ENCODE measurements at regions not wholly inside any gene's neighbourhood (a gene's known extent, or its start where the extent isn't known, plus 50 kb on each side); places are given as distances from the start of the nearest gene placed in this dataset.

DNA sequence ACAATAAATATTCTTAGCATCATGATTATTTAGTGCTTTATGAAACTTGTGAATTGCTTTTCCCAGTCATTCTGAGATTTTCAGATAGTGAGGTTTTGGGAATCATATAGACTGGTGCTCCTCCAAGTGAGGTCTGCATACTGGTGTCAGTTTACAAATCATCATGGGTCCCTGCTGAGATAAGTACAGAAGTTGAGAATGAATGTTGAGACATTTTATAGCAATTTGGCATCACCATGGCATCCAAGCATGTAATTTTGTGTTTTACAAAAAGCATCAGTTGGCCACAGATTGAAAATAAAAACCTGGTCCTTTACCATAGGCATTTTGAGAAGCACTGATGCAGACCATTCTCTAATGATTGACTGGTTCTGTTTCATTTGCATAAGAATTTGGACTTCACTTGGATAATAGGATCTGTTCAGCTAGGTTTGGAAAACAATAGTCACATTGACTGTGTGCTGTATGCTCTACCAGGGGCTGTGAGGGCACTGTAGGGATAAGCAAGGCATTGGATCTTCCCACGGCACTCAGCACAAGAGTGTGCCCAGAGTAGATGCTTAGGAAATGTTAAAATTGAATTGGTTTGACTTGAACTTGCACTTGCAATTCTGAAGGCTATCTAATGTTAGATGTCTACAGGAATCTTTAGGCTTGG, 79.0 kb upstream of the JUN start:
- DNase-seq (ENCODE audit: low spot score) = no peak

- DNase-seq (ENCODE audit: low spot score) = no peak
These were observed 80.8 kb upstream of the JUN start for GRCh38 chr1:58864654-58865053.

GRCh38 chr1:58866578-58866977, 82.7 kb upstream of the JUN start:
- no peak for DNase-seq (ENCODE audit: low spot score)

- no peak for DNase-seq (ENCODE audit: low spot score)
These were observed 85.9 kb upstream of the JUN start for GRCh38 chr1:58869638-58870297.

- no peak for DNase-seq (ENCODE audit: low spot score)
These were observed 86.4 kb upstream of the JUN start for GRCh38 chr1:58870298-58870676.

DNA sequence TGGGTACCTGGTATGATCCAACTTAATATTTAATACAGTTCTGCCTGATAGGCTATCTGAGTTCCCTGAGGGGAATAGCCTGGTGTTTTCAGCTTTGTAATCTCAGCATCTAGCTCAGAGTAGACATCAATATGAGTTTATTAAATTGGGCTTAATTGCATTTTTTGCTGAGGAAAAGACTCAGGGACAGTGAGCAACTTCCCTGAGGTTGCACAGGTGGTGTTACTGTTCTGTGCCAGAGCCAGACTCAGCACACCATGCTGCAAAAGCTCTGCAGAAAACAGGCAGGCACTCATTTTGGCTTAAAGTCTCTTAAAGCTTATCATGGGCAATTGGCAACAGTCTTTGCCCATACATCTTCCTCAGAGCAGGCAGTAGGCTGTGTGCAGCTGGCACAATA, 90.5 kb upstream of the JUN start:
- no peak for DNase-seq (ENCODE audit: low spot score)

DNA sequence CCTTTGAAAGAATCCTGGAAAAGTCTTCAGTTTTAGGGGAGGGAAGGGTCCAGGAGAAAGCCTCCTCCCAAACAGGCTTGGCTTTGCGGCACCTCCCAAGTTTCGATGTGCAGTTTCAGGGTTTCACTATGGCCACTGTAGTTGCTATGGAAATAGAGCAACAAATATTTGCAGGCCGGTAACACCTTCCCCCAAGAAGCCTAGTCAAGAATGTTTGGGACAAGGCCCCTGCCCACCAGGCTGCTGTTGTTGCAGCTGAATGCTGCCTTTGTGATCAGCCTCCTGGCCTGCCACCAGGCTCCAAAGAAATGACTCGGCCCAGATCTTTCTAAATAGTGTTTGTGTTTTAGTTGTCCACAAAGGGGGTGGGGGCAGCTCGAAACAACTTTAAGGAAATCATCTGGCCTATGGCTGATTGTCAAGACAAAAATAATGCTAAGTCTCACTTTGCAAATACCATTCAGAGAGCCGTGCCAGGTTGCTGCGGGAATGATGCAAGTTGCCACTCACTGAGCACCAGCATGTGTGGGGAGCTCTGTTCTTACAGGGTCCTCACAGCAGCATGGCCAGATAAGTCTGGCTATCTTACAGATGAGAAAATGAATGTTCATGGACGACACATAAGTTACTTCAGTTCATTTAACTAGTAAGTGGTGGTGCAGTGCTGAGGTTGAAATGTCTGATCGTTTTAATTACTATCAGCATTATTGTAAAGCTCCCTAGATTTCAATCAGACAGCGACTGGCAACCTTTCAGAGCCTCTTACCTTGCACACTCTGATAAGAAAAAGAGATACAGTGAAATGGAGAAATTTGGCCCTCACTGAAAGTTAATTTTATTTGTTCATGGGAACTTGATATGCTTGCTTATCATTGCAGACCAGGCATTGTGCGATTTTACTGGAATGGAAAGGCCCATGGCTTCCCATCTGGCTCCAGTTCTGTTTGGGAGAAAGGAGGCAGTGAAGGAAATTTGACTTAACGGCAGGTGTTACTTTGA, 91.2 kb upstream of the JUN start:
- DNase-seq (ENCODE audit: low spot score) = peak; percentile 65

DNA sequence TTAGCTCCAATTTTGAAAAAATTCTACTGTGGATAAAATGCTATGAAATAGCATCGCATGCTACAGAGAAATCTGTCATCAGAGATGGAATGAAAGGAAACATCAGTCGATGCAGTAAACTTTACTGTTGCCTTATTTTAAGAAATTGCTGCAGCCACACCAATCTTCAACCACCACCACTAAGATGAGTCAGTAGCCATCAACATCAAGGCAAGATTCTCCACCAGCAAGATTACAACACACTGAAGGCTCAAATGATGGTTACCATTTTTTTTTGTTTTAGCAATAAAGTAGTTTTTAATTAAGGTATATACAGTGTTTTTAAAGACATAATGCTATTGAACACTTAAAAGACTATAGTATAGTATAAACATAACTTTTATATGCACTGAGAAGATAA, 95.6 kb upstream of the JUN start:
- DNase-seq (ENCODE audit: low spot score) = no peak

DNA sequence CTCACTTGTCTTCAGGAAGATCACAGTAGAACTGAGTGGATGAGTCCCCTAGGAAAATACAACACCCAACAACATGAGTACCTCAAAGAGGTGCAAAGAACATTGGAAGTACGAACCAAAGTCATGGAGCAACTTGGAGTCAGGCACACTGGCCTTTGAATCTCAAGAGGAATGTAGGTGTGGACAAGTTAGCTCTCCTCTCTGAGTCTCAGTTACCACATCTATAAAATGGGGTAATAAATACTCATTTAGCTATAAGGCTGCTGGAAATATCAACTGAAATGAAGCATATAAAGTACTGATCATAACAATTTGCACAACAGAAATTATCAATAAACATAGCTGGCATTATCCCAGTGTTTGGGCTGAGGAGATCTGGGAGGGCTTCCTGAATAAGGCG, 96.7 kb upstream of the JUN start:
- no peak for DNase-seq (ENCODE audit: low spot score)

DNA sequence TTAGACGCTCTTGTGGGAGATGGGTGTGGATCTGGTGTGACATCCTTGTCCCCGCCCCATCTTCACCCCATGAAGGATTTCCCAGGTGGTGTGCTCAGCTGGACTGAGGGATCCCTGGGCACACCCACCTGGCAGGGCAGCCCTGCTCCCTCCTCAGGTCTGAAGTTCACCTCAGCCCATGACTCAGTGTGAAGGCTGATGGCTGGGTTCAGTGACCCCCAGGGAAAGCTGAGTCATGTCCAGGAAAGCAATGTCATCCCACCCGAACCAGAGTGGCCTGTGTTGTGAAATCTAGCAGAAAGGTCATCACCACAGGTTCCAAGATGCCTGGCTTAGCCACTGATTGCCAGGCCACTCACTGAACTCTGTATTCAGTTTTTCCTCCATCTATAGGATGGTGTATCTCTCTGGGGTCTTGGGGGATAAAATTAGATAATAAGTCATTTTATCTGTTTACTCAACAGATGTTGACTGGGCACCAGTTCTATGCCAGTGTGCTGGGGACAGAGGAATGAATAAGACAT, 97.7 kb upstream of the JUN start:
- no peak for DNase-seq (ENCODE audit: low spot score)

GRCh38 chr1:58882322-58882948, 98.6 kb upstream of the JUN start:
- no peak for DNase-seq (ENCODE audit: low spot score)

- no peak for DNase-seq (ENCODE audit: low spot score)
These were observed 99.4 kb upstream of the JUN start for GRCh38 chr1:58883037-58883887.

DNA sequence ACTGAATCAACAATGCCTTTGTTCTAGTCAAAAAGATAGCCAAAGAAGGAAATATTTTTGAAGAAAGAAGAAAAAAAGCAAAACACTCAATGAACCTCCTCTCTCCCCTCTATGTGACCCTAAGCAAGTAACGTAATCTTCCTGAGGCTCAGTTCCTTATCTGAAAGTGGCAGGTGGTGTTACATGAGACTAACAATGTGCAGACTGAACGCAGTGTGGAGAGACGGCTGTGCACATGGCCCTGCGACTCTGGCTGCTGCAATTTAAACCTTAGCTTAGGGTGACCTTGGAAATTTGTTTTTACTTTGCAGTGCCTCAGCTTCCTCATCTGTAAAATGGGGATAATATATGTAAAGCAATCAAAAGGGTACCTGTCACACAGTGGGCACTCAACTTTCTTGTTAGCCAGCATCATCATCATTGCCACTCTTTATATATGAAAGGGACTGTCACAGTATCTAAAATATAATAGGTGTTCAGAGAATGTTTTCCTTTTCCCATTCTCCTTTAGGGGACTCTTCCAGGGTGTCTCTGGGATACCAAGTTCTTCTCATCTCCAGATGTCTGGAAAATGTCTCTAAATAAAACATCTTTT, 100.1 kb upstream of the JUN start:
- no peak for DNase-seq (ENCODE audit: low spot score)

- no peak for DNase-seq (ENCODE audit: low spot score)
These were observed 101.1 kb upstream of the JUN start for GRCh38 chr1:58884706-58885661.

DNA sequence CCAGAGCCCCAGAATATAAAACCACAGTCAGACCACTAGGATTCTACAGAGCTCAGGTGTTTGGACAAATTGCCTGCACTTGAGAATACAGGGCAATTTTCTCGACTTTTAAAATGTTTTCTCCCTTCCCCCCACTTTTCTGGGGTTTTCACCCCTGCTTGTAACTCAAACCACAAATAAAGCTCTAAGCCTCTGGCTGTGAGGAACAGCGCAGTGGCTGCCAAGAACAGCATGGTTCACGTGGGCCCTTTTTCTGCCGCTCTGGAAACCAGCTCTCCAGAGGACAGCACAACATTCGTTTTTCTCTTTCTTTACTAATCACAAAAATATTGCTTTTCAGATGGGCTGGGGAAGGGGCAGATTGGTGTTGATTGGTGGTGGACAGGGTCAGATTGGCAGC, 102.2 kb upstream of the JUN start:
- no peak for DNase-seq (ENCODE audit: low spot score)

- no peak for DNase-seq (ENCODE audit: low spot score)
These were observed 102.8 kb upstream of the JUN start for GRCh38 chr1:58886611-58887010.

- DNase-seq (ENCODE audit: low spot score) = no peak
These were observed 103.2 kb upstream of the JUN start for GRCh38 chr1:58887059-58887458.

GRCh38 chr1:58888833-58889232, 105.0 kb upstream of the JUN start:
- DNase-seq (ENCODE audit: low spot score) = no peak

- DNase-seq (ENCODE audit: low spot score) = no peak
These were observed 106.3 kb upstream of the JUN start for GRCh38 chr1:58890113-58890512.

- no peak for DNase-seq (ENCODE audit: low spot score)
These were observed 106.8 kb upstream of the JUN start for GRCh38 chr1:58890609-58891008.
